ENCODE measurements at regions not wholly inside any gene's neighbourhood (a gene's known extent, or its start where the extent isn't known, plus 50 kb on each side); places are given as distances from the start of the nearest gene placed in this dataset.
"Not testable (repeated sequence)": the region's sequence is repeated elsewhere in the genome, so short reads cannot be mapped to it uniquely, and the experiment has no call there.

DNA sequence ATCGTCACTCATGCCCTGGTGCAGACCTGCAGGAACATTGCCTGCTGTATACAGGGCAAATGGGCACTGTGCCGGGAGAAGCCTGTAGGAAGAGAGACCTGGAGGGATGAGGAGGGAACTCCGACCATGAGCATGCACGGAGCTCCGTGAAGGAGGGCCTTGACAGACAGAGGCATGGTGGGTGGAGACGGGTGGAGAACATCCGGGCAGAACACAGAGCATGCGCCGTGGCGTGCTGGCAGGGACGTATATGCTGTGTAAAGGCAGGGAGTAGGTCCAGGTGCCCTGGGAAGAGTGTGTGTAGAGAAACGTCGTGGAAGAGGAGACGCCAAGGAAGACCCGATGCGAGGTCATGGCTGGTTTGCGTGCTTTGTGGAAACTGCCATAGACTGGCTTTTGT, 133.0 kb upstream of the FAN1 start:
- Histone ChIP-seq H3K27ac (no peak overlapping the region), H3K9ac (ENCODE audit: low read depth in 2 of 2, low read length in 2 of 2) (no peak overlapping the region), H3K36me3 (no peaks in the 10 kb centered on the region), H3K9me3 (no peaks in the 10 kb centered on the region), H3K4me1 (no peaks in the 10 kb centered on the region), H3K27me3 (no peaks in the 10 kb centered on the region), H3K4me3 (no peak overlapping the region)
- DNase-seq = no peak
- intact Hi-C loops (cut with DNase I) = no loop called here
- TF ChIP-seq, protein P1, sequence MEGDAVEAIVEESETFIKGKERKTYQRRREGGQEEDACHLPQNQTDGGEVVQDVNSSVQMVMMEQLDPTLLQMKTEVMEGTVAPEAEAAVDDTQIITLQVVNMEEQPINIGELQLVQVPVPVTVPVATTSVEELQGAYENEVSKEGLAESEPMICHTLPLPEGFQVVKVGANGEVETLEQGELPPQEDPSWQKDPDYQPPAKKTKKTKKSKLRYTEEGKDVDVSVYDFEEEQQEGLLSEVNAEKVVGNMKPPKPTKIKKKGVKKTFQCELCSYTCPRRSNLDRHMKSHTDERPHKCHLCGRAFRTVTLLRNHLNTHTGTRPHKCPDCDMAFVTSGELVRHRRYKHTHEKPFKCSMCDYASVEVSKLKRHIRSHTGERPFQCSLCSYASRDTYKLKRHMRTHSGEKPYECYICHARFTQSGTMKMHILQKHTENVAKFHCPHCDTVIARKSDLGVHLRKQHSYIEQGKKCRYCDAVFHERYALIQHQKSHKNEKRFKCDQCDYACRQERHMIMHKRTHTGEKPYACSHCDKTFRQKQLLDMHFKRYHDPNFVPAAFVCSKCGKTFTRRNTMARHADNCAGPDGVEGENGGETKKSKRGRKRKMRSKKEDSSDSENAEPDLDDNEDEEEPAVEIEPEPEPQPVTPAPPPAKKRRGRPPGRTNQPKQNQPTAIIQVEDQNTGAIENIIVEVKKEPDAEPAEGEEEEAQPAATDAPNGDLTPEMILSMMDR (IDR thresholded peaks at IDR 0.05) = no peak

DNA sequence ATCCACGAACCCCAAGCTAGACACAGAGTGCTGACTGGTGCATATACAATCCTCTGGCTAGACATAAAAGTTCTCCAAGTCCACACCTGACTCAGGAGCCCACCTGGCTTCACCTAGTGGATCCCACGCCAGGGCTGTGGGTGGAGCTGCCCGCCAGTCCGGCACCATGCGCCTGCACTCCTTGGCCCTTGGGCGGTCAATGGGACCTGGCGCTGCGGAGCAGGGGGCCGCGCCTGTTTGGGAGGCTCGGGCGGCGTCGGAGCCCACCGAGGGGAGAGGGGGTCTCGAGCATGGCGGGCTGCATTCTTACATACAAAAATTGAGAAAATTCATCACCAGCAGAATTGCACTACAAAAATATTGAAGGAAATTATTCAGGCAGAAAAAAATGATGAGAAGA, 120.7 kb upstream of the FAN1 start:
- DNase-seq = no peak
- H3K9me3 ChIP-seq = no peaks in the 10 kb centered on the region
- H3K27me3 ChIP-seq = no peaks in the 10 kb centered on the region
- no peaks in the 10 kb centered on the region for H3K4me1 ChIP-seq
- H3K27ac ChIP-seq = no peak overlapping the region
- TF ChIP-seq, protein P1 (IDR thresholded peaks at IDR 0.05) = no peak
- H3K36me3 ChIP-seq = no peaks in the 10 kb centered on the region
- intact Hi-C loops (cut with DNase I) = no loop called here
- H3K4me3 ChIP-seq = no peak overlapping the region
- no peak overlapping the region for H3K9ac ChIP-seq (ENCODE audit: low read depth in 2 of 2, low read length in 2 of 2)

DNA sequence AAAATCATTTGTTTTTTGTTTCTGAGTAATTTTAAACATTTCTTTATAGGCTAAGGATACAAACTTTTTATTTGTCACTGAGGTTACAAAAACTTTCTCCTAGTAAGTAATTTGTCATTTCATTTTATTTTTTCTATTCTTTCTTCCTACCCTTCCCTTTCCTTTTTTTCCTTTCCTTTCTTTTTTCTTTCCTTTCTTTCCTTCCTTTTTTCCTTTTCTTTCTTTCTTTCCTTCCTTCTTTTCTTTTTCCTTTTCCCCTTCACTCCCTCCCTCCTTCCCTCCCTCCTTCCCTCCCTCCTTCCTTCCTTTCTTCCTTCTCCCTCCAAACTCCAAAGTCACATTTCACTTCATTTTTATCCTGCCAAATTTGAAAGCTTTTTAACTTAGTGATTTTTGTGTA, 115.1 kb upstream of the FAN1 start:
- intact Hi-C loops (cut with DNase I) = no loop called here
- Histone ChIP-seq H3K27me3 (no peaks in the 10 kb centered on the region), H3K9me3 (no peaks in the 10 kb centered on the region), H3K4me3 (no peak overlapping the region), H3K4me1 (no peaks in the 10 kb centered on the region), H3K36me3 (no peaks in the 10 kb centered on the region), H3K27ac (no peak overlapping the region), H3K9ac (ENCODE audit: low read depth in 2 of 2, low read length in 2 of 2) (no peak overlapping the region)
- DNase-seq = no peak
- TF ChIP-seq, protein P1 (IDR thresholded peaks at IDR 0.05) = no peak

DNA sequence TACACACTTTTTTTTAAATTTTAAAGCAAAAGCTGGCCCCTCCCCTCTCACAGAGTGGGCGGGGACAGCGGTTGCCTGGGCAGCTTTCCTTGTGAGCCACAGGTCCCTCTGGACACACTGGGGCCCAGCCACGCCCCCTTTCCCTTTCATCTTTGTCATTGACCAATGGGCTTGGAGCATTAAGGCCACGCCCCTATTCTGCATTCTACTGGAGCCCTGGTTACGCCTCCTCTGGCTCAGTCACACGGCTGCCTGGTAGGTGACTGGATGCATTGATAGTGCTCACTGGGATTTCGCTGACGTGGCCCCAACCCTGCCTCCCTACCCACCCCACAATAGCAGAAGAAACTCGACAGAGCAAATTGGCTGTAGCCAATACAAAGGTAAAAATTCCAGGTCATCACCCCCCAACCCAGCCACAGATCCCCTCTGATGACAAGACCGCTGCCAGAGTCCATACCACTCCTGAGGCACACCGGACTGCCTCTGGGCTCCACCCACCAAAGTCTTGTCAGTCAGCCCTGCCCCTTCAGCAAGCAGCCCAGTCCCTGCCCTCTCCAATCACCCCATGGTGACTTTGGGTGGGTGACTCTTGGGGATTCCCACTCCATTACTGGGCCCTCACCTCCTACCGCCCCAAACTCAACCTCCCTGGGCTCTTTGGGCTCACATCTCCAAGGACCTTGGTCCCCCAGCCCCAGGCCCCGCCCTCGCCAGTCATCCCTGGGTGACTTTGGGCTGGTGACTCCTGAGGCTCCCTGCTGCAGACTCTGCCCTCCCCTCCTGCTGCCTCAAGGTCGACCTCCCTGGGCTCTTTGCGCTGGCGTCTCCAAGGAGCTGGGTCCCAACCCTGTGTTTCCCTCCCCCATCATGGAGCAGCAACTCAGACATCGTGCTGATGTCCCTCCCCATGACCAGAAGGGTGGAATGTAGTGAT, 112.2 kb upstream of the FAN1 start:
- TF ChIP-seq, protein P1 (IDR thresholded peaks at IDR 0.05) = no peak
- Histone ChIP-seq H3K9ac (ENCODE audit: low read depth in 2 of 2, low read length in 2 of 2) (no peak overlapping the region), H3K27me3 (no peaks in the 10 kb centered on the region), H3K9me3 (no peaks in the 10 kb centered on the region), H3K4me1 (no peaks in the 10 kb centered on the region), H3K4me3 (no peak overlapping the region), H3K36me3 (no peaks in the 10 kb centered on the region), H3K27ac (no peak overlapping the region)
- intact Hi-C loops (cut with DNase I) = no loop called here
- DNase-seq = no peak

DNA sequence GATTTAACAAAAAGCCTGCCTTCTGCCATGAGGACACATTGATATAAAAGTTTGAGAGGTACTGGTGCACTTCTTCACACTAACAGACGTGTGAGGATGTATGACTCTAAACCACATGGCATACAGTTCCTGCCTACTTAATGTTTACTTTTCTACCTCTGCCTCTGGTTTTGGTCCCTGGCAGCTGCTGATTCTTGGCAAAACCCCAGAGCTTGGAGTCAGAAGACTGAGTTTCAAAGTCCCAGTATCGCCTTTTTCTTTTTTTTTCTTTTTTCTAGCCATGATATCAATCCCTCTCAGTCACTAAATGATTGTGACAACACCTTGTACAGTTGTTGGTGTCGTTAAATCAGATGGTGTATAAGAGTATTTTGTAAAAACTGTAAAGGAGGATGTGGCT, 110.9 kb upstream of the FAN1 start:
- H3K4me1 ChIP-seq; H3K36me3 ChIP-seq; H3K27me3 ChIP-seq; H3K9ac ChIP-seq (ENCODE audit: low read depth in 2 of 2, low read length in 2 of 2); intact Hi-C loops (cut with DNase I); DNase-seq; H3K27ac ChIP-seq; H3K4me3 ChIP-seq; H3K9me3 ChIP-seq: not testable (repeated sequence)

DNA sequence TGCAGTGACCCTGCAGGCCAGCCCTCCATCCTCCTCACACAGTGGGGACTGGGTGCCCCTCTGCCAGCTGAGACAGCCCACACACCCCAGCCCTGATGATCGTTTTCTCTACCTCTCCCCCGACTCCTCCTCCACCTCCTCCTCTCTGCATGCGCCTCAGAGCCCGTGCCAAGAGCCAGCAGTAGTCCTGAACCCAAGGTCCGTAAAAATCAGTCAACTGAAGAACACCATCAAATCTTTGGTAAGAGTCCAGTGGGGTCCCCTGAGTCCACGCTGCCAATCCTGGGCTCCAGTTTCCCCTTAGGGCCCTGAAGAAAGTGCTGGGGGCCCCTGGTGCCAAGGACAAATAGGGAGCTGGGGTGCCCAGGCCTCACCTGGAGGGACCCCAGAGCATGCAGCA, 109.3 kb upstream of the FAN1 start:
- no peaks in the 10 kb centered on the region for H3K9me3 ChIP-seq
- no peaks in the 10 kb centered on the region for H3K27me3 ChIP-seq
- intact Hi-C loops (cut with DNase I) = no loop called here
- no peaks in the 10 kb centered on the region for H3K36me3 ChIP-seq
- TF ChIP-seq, protein P1 (IDR thresholded peaks at IDR 0.05) = no peak
- DNase-seq = no peak
- no peak overlapping the region for H3K27ac ChIP-seq
- H3K4me1 ChIP-seq = no peaks in the 10 kb centered on the region
- no peak overlapping the region for H3K4me3 ChIP-seq
- H3K9ac ChIP-seq (ENCODE audit: low read depth in 2 of 2, low read length in 2 of 2) = no peak overlapping the region
